ENCODE measurements at regions not wholly inside any gene's neighbourhood (a gene's known extent, or its start where the extent isn't known, plus 50 kb on each side); places are given as distances from the start of the nearest gene placed in this dataset.
"Not testable (repeated sequence)": the region's sequence is repeated elsewhere in the genome, so short reads cannot be mapped to it uniquely, and the experiment has no call there.

- DNase-seq (no peak), ATAC-seq (replicated peaks) (no peak)
- Mint-ChIP-seq H3K27me3 (peaks cover 9 to 10% of the 10 kb centered on the region in 2 donors), H3K9me3 (no peaks in the 10 kb centered on the region), H3K4me1 (ENCODE audit: low read depth in 2 of 2) (no peaks in the 10 kb centered on the region), H3K4me3 (no peak overlapping the region), H3K36me3 (ENCODE audit: insufficient read depth) (peaks cover 3% of the 10 kb centered on the region), H3K27ac (no peak overlapping the region)
Measured at GRCh38 chr2:241997017-241997416, 127.5 kb downstream of the RTP5 start.

- DNase-seq, result no peak
- Mint-ChIP-seq H3K36me3 (ENCODE audit: insufficient read depth) (peaks cover 3% of the 10 kb centered on the region), H3K4me1 (ENCODE audit: low read depth in 2 of 2) (peaks cover 2 to 5% of the 10 kb centered on the region in 2 donors)
Measured at GRCh38 chr2:241999184-241999583, 129.7 kb downstream of the RTP5 start.

GRCh38 chr2:242001853-242002252 is 132.3 kb downstream of the RTP5 start:
- Mint-ChIP-seq H3K36me3 (ENCODE audit: insufficient read depth) (no peaks in the 10 kb centered on the region), H3K4me3 (no peak overlapping the region), H3K27me3 (peaks cover 12 to 21% of the 10 kb centered on the region in 2 donors), H3K9me3 (no peaks in the 10 kb centered on the region), H3K27ac (no peak overlapping the region), H3K4me1 (ENCODE audit: low read depth in 2 of 2) (peaks cover 2 to 5% of the 10 kb centered on the region in 2 donors)
- DNase-seq (no peak), ATAC-seq (replicated peaks) (no peak)

More at GRCh38 chr2:241999184-241999583, 129.7 kb downstream of the RTP5 start:
- peaks cover 12 to 21% of the 10 kb centered on the region in 2 donors for H3K27me3 Mint-ChIP-seq
- no peaks in the 10 kb centered on the region for H3K9me3 Mint-ChIP-seq
- ATAC-seq (replicated peaks), result no peak
- no peak overlapping the region for H3K27ac Mint-ChIP-seq
- H3K4me3 Mint-ChIP-seq, result no peak overlapping the region

GRCh38 chr2:242002944-242003343 is 133.4 kb downstream of the RTP5 start:
- ATAC-seq (replicated peaks), result no peak
- no peak for DNase-seq
- peaks cover 2 to 5% of the 10 kb centered on the region in 2 donors for H3K4me1 Mint-ChIP-seq (ENCODE audit: low read depth in 2 of 2)
- H3K27me3 Mint-ChIP-seq, result peaks cover 6 to 21% of the 10 kb centered on the region in 2 donors
- peak overlapping the region in 1 of 2 donors; percentile 36 for H3K27ac Mint-ChIP-seq
- H3K9me3 Mint-ChIP-seq, result no peaks in the 10 kb centered on the region
- H3K4me3 Mint-ChIP-seq, result no peak overlapping the region
- H3K36me3 Mint-ChIP-seq (ENCODE audit: insufficient read depth), result no peaks in the 10 kb centered on the region

GRCh38 chr2:242004223-242004901 is 134.8 kb downstream of the RTP5 start:
- Mint-ChIP-seq H3K27me3 (peaks cover 6 to 21% of the 10 kb centered on the region in 2 donors), H3K4me3 (no peak overlapping the region), H3K9me3 (no peaks in the 10 kb centered on the region), H3K27ac (no peak overlapping the region), H3K36me3 (ENCODE audit: insufficient read depth) (no peaks in the 10 kb centered on the region), H3K4me1 (ENCODE audit: low read depth in 2 of 2) (peaks cover 2 to 5% of the 10 kb centered on the region in 2 donors)
- ATAC-seq (replicated peaks), result no peak
- no peak for DNase-seq

- Mint-ChIP-seq H3K36me3 (ENCODE audit: insufficient read depth) (no peaks in the 10 kb centered on the region), H3K27me3 (peaks cover 6 to 21% of the 10 kb centered on the region in 2 donors), H3K27ac (no peak overlapping the region), H3K4me3 (no peak overlapping the region), H3K4me1 (ENCODE audit: low read depth in 2 of 2) (peaks cover 2 to 5% of the 10 kb centered on the region in 2 donors), H3K9me3 (no peaks in the 10 kb centered on the region)
- no peak for ATAC-seq (replicated peaks)
- DNase-seq, result no peak
Measured at GRCh38 chr2:242004902-242005230, 135.3 kb downstream of the RTP5 start.

GRCh38 chr2:242006091-242006634 is 136.6 kb downstream of the RTP5 start:
- not testable (repeated sequence) for H3K36me3 Mint-ChIP-seq (ENCODE audit: insufficient read depth); ATAC-seq (replicated peaks); H3K27ac Mint-ChIP-seq; H3K9me3 Mint-ChIP-seq; H3K4me1 Mint-ChIP-seq (ENCODE audit: low read depth in 2 of 2); H3K4me3 Mint-ChIP-seq; DNase-seq
- H3K27me3 Mint-ChIP-seq, result peaks cover 6 to 15% of the 10 kb centered on the region in 2 donors

- H3K4me1 Mint-ChIP-seq (ENCODE audit: low read depth in 2 of 2); H3K27ac Mint-ChIP-seq: not testable (repeated sequence)
Measured at GRCh38 chr2:242008908-242009307, 139.4 kb downstream of the RTP5 start.

GRCh38 chr2:242009846-242010245 is 140.3 kb downstream of the RTP5 start:
- not testable (repeated sequence) for H3K4me3 Mint-ChIP-seq; H3K36me3 Mint-ChIP-seq (ENCODE audit: insufficient read depth); DNase-seq; H3K27ac Mint-ChIP-seq; H3K4me1 Mint-ChIP-seq (ENCODE audit: low read depth in 2 of 2); H3K27me3 Mint-ChIP-seq; H3K9me3 Mint-ChIP-seq; ATAC-seq (replicated peaks)

More at GRCh38 chr2:242008908-242009307, 139.4 kb downstream of the RTP5 start:
- not testable (repeated sequence) for H3K27me3 Mint-ChIP-seq; H3K36me3 Mint-ChIP-seq (ENCODE audit: insufficient read depth); H3K4me3 Mint-ChIP-seq; ATAC-seq (replicated peaks); DNase-seq; H3K9me3 Mint-ChIP-seq

- H3K27me3 Mint-ChIP-seq; H3K9me3 Mint-ChIP-seq; H3K4me3 Mint-ChIP-seq; H3K36me3 Mint-ChIP-seq (ENCODE audit: insufficient read depth); H3K4me1 Mint-ChIP-seq (ENCODE audit: low read depth in 2 of 2); DNase-seq: not testable (repeated sequence)
- H3K27ac Mint-ChIP-seq, result peak overlapping the region; percentile 51 to 56
- peak; percentile 39 for ATAC-seq (replicated peaks)
Measured at GRCh38 chr2:242010252-242011166, 141.0 kb downstream of the RTP5 start.

- no peaks in the 10 kb centered on the region for H3K9me3 Mint-ChIP-seq
- no peaks in the 10 kb centered on the region for H3K36me3 Mint-ChIP-seq (ENCODE audit: insufficient read depth)
- ATAC-seq (replicated peaks) (peak; percentile 75), DNase-seq (no peak)
- H3K4me3 Mint-ChIP-seq, result peak overlapping the region in 1 of 2 donors; percentile 24
- peaks cover 4 to 7% of the 10 kb centered on the region in 2 donors for H3K4me1 Mint-ChIP-seq (ENCODE audit: low read depth in 2 of 2)
- H3K27ac Mint-ChIP-seq, result peak overlapping the region; percentile 51 to 56
- H3K27me3 Mint-ChIP-seq, result peaks cover 2 to 10% of the 10 kb centered on the region in 2 donors
Measured at GRCh38 chr2:242011167-242011513, 141.6 kb downstream of the RTP5 start.

GRCh38 chr2:242011516-242011915 is 142.0 kb downstream of the RTP5 start:
- Mint-ChIP-seq H3K4me3 (peak overlapping the region in 1 of 2 donors; percentile 24), H3K27ac (peak overlapping the region; percentile 51 to 56), H3K27me3 (peaks cover 6 to 14% of the 10 kb centered on the region in 2 donors), H3K4me1 (ENCODE audit: low read depth in 2 of 2) (peaks cover 4 to 8% of the 10 kb centered on the region in 2 donors), H3K36me3 (ENCODE audit: insufficient read depth) (no peaks in the 10 kb centered on the region), H3K9me3 (no peaks in the 10 kb centered on the region)
- peak; percentile 39 for ATAC-seq (replicated peaks)
- no peak for DNase-seq

- peaks cover 4 to 9% of the 10 kb centered on the region in 2 donors for H3K4me1 Mint-ChIP-seq (ENCODE audit: low read depth in 2 of 2)
- H3K4me3 Mint-ChIP-seq, result no peak overlapping the region
- DNase-seq, result no peak
- peaks cover 11 to 19% of the 10 kb centered on the region in 2 donors for H3K27me3 Mint-ChIP-seq
- no peaks in the 10 kb centered on the region for H3K36me3 Mint-ChIP-seq (ENCODE audit: insufficient read depth)
- H3K9me3 Mint-ChIP-seq, result no peaks in the 10 kb centered on the region
- H3K27ac Mint-ChIP-seq, result no peak overlapping the region
- ATAC-seq (replicated peaks), result no peak
Measured at GRCh38 chr2:242011991-242012764, 142.6 kb downstream of the RTP5 start.
